Activated gamma-delta T cell (primary cell): ENCODE measurements at regions not wholly inside any gene's neighbourhood (a gene's known extent, or its start where the extent isn't known, plus 50 kb on each side); places are given as distances from the start of the nearest gene placed in this dataset.

Experiments
- DNase-seq: peaks from one replicate; lab custom pipeline; 2025; lab: John Stamatoyannopoulos, UW

- no peak for DNase-seq
Observed at GRCh38 chr16:66144641-66145040, 221.8 kb upstream of the CDH5 start.

GRCh38 chr16:66143415-66143814 is 223.1 kb upstream of the CDH5 start:
- DNase-seq, result no peak

- DNase-seq, result no peak
Observed at GRCh38 chr16:66141885-66142284, 224.6 kb upstream of the CDH5 start.

- DNase-seq, result no peak
Observed at GRCh38 chr16:66137853-66138252, 228.6 kb upstream of the CDH5 start.

GRCh38 chr16:66136841-66137240 is 229.7 kb upstream of the CDH5 start:
- DNase-seq, result no peak

- DNase-seq, result no peak
Observed at GRCh38 chr16:66135838-66136237, 230.7 kb upstream of the CDH5 start.

- no peak for DNase-seq
Observed at GRCh38 chr16:66135421-66135831, 231.1 kb upstream of the CDH5 start.

- no peak for DNase-seq
Observed at GRCh38 chr16:66134875-66135274, 231.6 kb upstream of the CDH5 start.

- DNase-seq, result no peak
Observed at GRCh38 chr16:66133643-66134338, 232.7 kb upstream of the CDH5 start.

- no peak for DNase-seq
Observed at GRCh38 chr16:66131895-66132294, 234.6 kb upstream of the CDH5 start.

- DNase-seq, result no peak
Observed at GRCh38 chr16:66131156-66131807, 235.2 kb upstream of the CDH5 start.

- no peak for DNase-seq
Observed at GRCh38 chr16:66130296-66130905, 236.1 kb upstream of the CDH5 start.

GRCh38 chr16:66129196-66129595 is 237.3 kb upstream of the CDH5 start:
- no peak for DNase-seq

- DNase-seq, result no peak
Observed at GRCh38 chr16:66128371-66128770, 238.1 kb upstream of the CDH5 start.

- DNase-seq, result no peak
Observed at GRCh38 chr16:66127459-66128370, 238.8 kb upstream of the CDH5 start.

GRCh38 chr16:66121466-66121865 is 245.0 kb upstream of the CDH5 start:
- DNase-seq, result no peak

- no peak for DNase-seq
Observed at GRCh38 chr16:66120656-66121055, 245.8 kb upstream of the CDH5 start.

- no peak for DNase-seq
Observed at GRCh38 chr16:66116163-66117002, 250.1 kb upstream of the CDH5 start.

GRCh38 chr16:66115373-66115772 is 251.1 kb upstream of the CDH5 start:
- no peak for DNase-seq

GRCh38 chr16:66113223-66113622 is 253.3 kb upstream of the CDH5 start:
- DNase-seq, result no peak

GRCh38 chr16:66109677-66110076 is 256.8 kb upstream of the CDH5 start:
- DNase-seq, result no peak
